ENCODE measurements at regions not wholly inside any gene's neighbourhood (a gene's known extent, or its start where the extent isn't known, plus 50 kb on each side); places are given as distances from the start of the nearest gene placed in this dataset.

GRCh38 chr20:17128206-17128605 lies 98.6 kb upstream of the PCSK2 start:
- no peak for TF ChIP-seq POLR2AphosphoS5 (IDR thresholded peaks at IDR 0.05)
- TF ChIP-seq CTCF (IDR thresholded peaks at IDR 0.05), result no peak
- TF ChIP-seq POLR2A (IDR thresholded peaks at IDR 0.05), result no peak
- TF ChIP-seq EP300 (IDR thresholded peaks at IDR 0.05), result no peak

Measured in stomach (tissue), 4 donors.